HG02973 (cell line): ENCODE measurements at regions not wholly inside any gene's neighbourhood (a gene's known extent, or its start where the extent isn't known, plus 50 kb on each side); places are given as distances from the start of the nearest gene placed in this dataset.

Source experiments
- ATAC-seq: cut with Tn5 transposase; IDR thresholded peaks from one replicate; pipeline ENCODE4 v1.9.1; 2021; ENCODE audit warnings: moderate library complexity; ENCODE audit not compliant: unreplicated experiment

DNA sequence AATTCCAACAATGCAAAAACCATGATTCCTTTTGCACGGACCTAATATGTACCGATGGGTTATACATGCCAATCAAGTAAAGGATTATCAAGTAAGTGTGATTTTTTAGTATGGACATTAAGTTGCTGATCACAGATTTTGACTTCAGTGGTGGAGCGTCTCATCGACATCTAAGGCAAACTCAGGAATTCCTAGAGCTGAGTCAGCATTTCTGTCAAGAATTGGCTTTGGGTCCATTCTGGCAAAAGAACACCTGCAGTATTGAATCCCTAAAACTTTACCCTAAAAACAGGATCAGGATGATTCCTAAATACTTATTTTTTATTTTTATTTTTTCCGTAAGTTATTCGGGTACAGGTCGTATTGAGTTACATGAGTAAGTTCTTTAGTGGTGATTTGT, 83.6 kb downstream of the HPGD start:
- ATAC-seq: no peak

DNA sequence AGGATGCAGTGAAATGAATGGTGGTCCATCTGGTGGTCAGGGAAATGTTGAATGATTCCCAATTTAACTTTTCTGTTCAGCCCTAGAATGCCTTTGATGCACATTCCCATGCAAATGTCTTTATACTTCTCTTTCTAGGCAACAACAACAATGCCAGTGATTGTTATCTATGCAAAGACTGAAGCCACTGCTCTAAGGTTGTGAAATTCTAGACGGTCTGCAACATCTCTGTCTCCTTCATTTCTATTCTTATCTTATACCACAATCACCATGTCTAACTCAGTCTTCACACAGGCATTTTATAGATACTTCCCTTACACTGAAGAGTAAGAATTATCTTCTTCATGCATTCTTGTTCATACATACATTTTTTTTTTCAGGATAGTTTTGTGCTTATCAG, 84.5 kb downstream of the HPGD start:
- no peak for ATAC-seq

DNA sequence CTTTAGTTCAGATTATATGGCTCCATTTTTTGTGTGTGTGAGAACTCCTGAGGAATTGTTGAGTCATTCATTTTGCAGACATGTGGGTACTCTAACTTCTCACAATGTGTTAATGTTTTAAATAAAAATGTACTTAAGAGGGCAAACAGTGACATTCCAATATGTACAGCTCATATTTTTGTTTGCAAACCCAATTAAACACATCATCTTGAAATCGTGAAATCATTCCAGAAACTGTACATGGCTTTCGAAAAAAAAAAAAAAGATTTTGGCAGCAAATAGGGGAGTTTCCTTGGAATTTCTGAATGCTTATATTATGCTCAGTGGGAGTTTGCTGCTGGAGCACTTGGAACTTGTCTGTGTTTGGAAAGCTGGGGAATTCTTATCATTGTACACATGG, 85.0 kb downstream of the HPGD start:
- no peak for ATAC-seq

DNA sequence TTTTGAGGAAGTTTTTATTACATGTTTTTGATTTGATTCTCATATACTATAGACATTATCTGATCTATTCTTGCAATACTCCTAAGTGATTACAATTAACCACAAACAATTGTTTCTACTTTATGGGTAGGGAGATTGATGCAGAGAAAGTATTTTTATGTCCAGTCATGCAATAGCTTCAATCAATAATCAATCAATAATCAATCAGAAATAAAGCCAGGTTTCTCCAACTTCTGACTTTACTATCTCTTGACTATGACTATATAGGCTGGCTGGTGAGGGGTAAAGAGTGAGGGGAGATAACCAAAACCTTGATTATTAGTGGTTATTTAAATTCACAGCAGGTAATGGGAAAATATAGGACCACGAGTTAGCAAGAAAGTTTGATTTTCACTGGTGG, 85.9 kb downstream of the HPGD start:
- ATAC-seq: no peak

DNA sequence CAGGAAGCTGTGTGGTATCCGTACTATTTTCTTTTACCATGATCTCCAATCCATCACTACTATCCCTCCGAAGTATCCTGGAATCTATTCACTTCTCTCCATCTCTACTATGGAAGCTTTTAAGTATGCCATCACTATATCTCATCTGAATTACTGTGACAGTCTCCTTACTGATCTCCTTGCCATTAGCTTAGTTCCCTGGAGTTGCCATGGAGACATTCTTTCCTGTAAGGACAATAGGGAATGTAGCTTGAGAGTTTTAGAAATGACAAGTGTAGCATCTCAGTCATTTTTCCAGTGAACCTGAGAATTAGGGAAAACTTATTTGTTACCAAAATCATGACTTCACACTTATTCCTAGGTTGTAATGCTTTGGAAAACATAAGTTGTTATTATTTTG, 86.3 kb downstream of the HPGD start:
- ATAC-seq: no peak

DNA sequence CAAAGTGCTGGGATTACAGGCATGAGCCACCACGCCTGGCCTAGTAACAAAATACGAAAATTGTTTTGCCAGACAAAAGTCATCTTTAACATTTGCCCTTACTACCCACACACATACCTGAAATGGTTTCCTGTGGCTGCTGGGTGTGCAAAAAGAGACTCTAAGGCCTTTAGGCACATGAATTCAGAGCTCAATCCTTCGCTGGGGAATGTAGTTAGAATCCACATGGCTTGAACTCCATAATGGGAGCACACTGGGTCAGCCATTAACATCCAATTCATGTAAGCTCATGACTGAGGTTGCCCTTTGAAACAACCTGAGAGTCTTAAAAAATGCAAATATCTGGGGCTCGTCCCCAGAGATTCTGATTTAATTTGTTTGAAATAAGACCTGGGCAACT, 87.8 kb downstream of the HPGD start:
- no peak for ATAC-seq

DNA sequence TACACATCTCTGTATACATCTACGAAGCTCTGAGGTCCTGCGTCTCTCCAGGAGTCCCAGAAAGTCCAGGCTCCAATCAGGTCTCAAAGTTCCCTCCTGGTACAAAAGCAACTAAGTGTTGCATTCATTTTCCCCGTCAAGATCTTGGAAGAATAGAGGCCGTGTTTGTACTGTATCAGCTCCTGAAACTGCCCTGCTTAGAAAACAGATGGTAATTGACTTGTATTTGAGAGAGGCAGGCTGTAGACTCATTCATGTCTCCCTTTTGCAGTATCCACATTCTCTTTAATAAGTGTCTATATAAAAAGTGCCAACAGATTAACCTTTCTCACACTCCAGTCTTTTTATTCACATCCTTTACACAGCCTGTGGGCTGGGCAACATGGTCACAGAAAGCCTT, 91.7 kb downstream of the HPGD start:
- ATAC-seq: no peak

DNA sequence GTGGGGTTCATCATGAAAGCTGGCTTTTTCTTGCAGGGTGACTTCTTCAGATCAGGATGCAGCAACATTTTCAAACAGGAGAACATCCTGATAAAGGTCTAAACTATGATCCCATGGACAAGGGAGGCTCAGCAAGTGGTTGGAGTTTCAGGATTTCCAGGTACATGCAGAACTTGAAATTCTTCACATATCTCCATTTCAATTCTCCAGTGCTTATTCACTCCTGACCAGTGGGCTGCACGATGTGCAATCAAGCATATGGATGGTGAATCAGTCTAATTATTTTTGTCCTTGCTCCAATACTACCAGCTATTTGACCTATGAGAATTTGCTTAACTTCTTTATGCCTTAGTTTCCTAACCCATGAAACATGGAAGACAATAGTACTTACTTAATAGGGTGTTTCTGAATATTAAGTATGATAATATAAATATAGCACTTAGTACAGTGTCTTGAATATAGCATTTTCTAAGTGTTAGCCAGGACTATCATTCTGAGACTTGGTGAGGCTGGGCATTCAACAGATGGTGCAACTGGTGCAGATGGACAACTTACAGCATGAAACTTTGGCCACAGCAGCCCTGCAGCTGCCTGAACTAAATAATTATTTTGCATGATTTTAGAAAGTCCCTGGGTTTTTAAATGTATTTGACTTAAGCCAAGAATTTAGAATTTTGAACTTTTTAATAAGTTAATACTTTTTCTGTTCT, 92.4 kb downstream of the HPGD start:
- no peak for ATAC-seq

DNA sequence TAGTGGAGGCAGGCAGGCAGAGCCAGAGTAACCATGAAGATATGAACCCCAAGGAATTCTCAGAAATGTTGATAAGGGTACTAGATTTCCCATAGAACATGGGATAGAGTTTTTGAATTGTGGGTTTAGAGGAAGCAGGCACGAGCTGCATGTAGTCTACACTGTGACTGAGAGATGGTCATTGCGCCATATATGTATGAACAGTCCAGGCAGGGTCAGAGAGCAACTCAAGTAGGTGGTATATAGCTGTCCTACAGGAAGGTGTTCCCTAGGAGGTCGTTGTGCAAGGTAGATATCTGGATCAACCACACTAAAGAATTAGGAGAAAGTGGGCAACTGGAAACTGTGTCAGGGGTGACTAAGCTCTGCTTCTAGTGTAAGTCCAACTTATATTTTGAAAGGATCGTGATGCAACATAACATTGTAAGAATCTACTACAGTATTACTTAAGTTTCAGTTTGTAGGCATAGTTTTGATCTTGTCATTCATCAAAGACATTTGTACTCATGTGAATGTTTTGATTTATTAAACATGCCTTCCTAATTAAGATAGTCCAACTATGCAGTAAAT, 94.6 kb downstream of the HPGD start:
- ATAC-seq: no peak

DNA sequence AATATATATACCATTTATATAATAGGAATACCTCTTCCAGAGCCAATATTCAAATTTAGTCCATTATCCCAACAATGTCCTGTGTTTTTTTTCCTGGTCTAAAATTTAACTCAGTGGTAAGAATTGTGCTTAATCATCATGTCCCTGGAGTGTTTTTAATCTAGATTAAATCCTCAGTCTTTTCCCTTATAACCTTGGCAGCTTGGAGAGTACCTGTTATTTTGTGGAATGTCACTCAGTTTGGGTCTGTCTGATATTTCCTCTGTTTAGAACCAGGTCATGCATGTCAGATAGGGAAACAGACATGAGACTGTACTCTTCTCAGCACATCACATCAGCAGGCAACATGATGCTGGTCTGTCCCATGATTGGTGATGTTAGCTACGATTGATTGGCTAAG, 96.6 kb downstream of the HPGD start:
- ATAC-seq: no peak

DNA sequence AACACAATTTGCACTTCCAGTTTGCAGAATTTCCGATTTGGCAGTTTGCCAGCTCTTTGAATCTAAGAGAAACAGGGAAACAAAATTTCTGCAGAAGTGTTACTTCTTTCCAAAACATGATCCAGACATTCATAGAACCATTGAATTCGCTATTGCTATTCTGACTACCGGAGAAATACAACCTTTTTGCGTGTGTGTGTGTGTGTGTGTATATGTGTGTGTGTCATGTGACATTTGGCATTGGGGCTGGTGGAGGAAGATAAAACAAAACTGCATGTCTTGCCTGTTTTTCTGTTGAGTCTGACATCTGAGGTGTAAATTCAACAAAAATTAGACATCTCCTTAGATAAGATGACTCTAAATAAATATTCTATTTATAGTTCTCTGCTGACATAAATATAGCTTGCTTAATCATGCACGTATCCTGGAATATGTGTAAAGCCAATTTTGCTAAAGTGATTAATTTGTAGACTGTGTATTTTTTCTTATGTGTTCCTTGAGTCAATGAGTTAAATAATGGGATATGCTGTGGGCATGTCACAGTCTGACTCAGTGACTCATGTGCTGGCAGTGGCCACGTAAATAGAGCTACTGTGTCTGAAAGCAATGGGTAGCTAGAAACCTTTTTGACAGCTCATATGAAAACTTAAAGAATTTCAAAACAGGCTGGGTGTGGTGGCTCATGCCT, 98.9 kb downstream of the HPGD start:
- ATAC-seq: peak; percentile 79

DNA sequence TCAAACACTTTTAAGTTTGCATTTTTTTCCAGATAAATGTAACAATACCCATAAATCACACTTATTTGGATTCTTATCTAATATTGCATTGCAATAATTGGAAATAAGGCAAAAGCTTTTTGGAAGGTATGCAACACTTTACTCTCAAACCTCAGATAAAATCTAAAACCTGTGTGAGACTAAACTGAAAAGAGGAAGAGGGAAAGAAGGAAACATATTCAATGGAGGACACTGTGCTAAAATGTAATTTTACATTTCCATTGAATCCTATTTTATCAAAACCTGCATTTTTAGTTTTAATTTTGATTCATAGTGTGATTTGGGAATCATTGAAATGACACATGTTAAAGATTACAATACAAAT, 99.4 kb downstream of the HPGD start:
- ATAC-seq: no peak

DNA sequence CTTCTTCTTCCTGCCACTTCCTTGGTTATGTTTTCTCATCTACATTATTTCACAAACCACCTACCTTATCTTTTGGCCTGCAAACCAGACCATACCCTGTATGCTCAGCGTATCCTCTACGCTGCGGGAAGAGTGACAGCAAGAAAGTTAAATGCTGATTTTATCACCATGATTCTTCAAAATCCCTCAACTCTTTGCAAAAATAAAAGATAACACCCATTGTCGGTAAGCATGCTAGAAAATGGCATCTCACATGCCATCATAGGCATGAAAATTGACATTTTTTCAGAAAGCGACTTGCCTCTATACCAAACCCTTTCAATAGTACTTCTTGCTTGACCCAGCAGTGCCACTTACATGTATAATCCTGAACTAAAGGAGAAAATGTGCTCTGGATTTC, 102.0 kb downstream of the HPGD start:
- ATAC-seq: no peak

DNA sequence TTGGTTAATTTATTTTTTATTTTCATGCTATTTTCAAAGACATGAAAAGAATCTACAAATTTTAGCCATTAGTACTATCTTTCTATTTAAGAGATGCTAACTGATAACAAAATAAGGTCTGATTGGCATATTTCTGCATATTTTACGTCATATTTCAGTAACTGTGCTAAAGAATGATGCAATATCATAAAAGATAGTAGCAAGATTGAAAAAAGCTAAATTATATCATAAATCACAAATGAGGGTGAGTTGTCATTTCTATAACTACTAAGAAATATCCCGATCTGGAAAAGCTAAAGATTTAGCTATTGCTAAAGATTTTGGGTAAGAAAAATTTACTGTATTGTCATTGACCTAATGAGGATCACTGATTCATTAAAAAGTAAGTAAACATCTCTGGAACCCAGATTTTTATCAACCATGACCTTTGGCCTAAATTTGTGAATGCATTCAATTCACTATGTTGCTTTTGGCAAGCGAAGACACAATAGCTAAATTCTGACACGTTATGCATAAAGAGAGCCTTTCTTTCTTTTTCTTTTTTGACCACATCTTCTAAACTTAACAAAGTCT, 103.6 kb downstream of the HPGD start:
- ATAC-seq: no peak

DNA sequence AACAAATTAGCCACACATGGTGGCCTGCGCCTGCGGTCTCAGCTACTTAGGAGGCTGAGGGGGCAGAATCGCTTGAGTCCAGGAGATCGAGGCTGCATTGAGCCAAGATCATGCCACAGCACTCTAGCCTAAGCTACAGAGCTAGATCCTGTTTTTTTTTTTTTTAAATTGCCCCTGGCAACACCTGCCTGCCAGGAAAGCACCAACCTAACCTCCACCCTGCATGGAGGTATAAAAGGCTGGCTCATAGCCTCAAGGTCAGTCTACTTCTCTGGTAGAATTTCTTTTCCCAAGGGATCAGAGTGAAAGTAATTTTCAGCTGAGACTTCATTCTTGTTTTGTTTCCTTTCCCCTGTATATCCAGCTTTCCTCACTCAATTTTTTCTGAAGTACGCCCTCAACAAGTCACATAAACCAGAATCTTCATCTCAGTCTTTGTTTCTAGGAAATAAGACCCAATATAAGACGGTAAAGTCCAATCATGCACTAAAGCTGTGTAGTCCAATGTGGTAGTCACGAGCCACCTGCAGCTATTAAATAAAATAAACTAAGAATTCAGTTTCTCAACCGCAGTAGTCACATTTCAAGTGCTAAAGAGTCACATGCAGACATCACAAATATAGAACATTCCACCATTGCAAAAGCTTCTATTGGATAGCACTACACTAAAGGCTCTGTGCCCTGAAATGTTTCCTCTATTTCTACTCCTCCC, 113.3 kb downstream of the HPGD start:
- no peak for ATAC-seq

DNA sequence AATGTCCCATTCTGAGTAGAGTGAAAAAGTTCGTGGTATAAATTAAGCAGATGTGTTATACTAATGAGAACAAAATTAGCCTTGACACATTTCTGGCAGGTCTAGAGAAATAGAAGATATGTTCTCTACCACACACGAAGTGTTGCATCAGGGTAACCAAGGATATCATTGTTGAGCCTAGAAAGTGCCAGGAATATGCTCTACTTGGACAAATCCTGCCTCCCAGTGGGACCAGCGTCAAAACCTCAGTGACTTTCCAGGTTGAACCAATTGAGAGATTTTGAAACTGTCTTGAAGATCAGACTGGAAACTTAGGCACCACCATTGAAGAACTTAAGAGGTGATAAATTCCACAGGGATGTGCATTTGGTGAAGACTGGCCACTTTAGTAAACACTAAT, 115.9 kb downstream of the HPGD start:
- ATAC-seq: no peak

DNA sequence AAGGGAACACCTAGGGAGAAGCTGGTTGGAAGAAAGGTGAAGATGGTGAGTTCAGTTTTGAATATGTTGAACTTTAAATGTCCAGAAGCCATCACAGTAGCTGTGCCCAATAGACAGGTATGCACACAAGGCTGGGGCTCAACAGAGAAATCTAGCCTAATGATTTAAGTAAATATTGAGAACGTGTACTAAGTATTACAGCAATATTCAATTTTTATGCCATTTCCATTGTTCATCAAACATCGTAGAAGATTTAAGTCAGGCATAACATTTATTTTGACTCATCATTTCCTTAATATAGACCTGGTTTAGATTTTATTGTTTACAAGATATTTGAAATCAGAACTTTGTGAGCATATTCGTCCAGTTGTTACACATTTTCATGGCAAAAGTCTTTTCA, 116.4 kb downstream of the HPGD start:
- ATAC-seq: no peak

DNA sequence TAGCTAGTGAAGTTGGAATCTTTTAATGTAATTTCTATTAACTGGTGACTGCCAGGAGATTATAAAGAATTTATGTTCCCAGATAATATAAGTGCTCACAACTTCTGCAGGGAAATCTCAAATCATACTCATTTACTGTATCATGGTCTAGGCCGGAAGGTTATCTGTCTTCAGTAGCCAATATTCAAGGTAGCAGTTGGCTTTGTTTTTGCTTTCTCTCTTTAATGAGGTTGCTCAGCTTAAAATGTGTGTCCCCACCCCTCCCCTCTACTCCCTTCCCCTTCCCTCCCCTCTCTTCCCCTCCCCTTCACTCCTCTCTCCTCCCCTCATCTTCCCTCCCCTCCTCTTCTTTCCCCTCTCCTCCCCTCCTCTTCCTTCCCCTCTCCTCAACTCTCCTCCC, 117.6 kb downstream of the HPGD start:
- no peak for ATAC-seq

DNA sequence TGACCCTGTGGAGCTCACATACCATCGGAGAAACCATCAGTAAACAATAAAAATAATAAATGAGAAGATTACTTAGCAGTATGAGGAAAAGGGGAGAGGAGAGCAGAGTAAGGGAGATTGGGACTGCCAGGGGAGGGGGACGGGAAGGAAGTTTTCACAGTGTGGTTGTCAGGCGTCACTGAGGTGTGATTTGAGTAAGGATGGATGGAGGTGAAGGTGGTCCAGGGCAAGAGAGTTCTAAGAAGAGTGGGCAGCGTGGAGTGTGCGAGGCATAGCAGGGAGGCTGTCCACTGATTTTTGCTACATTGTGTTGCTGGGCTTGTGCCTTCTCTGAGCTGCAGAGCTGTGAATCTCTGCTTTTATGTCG, 119.1 kb downstream of the HPGD start:
- no peak for ATAC-seq

DNA sequence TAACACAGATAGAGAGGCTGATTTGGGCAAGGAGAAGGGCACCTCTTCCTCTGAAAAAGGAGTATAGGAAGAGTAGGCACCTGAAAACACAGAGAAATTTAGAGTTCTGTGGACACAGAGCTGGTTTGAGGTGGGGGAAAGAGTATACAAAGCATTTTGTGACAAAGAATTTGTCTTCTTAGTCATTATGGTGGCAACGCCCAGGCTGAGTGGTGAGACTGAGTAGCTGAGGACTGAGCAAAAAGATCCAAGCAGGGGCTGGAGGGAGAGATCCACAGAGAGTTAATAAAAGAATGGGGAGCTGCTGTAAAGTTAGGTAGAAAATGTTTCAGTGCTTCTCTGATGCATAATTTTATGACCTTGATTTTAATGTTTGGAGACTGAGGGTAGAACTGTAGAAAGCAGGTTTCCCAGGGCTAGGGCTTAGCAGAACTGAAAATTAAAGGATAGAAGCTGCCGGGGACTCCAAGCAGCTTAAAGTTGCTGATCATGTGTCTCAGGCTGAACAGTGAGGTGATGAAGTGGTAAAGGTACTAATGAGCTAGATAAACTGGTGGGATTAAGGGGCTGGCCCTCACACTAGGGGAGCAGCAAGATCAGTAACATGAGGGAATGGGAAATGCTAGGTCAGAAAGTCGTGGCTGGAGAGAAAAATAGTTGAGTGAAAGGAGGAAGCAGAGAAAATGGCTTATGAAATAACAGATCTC, 118.9 kb downstream of the CEP44 start:
- ATAC-seq: no peak

DNA sequence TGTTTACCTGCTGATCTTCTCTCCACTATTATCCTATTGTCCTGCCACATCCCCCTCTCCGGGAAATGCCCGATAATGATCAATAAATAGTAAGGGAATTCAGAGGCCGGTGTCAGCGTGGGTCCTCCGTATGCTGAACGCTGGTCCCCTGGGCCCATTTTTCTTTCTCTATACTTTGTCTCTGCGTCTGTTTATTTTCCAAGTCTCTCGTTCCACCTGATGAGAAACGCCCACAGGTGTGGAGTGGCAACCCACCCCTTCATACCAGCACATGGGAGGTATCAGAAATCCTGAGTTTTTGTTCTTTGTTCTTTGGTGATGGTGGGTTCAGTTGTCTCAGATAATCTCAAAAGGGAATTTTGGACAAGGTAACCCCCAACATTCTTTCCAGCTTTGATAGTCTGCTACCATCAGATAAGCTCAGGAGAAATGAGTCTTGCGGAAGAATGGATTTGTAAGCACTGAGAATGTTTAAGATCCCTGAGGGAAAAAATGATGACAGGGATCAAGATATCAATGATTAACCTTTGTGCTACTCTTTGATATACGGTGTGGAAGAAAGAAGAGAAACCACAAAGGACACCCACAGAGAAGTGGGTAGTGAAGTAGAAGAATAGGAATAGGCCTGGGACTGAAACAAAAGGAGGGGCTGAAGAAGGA, 117.9 kb downstream of the CEP44 start:
- no peak for ATAC-seq
